ENCODE measurements at regions not wholly inside any gene's neighbourhood (a gene's known extent, or its start where the extent isn't known, plus 50 kb on each side); places are given as distances from the start of the nearest gene placed in this dataset.

- no peak overlapping the region for H3K27ac ChIP-seq (ENCODE audit: low read depth, low read length)
- H3K9me3 ChIP-seq (ENCODE audit: low read length) = no peaks in the 10 kb centered on the region
- no peak overlapping the region for H3K4me3 ChIP-seq (ENCODE audit: low read depth in 1 of 2, low read length in 2 of 2)
- H3K4me1 ChIP-seq (ENCODE audit: insufficient read depth, low read length) = no peaks in the 10 kb centered on the region
- H3K36me3 ChIP-seq (ENCODE audit: insufficient read depth, low read length) = no peaks in the 10 kb centered on the region
- H3K9ac ChIP-seq (ENCODE audit: low read length) = no peak overlapping the region
- H3K27me3 ChIP-seq (ENCODE audit: control insufficient read depth in 1 of 2, insufficient read depth in 2 of 2, low read length in 2 of 2) = no peaks in the 10 kb centered on the region
Observed at GRCh38 chr9:107794259-107794658, 304.7 kb upstream of the KLF4 start.

DNA sequence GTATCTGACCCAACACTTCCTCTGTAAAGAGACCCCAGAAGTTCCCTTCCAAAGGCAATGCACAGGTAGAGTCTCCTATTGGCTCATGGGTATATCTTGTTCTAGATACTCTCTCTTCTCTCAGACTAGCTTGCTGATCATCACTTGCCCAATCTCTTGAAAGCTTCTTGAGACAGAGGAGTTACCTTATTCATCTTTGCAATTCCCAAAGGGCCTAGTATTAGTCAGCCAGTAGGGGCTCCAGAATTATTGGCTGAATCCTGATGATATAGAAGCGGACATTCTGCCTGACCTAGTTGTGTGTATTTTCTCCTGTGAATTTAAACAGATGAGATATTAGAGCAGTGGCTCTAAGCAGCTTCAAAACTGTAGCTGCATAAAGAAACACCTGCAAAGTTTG lies 304.0 kb upstream of the KLF4 start:
- no peaks in the 10 kb centered on the region for H3K4me1 ChIP-seq (ENCODE audit: insufficient read depth, low read length)
- no peak overlapping the region for H3K9ac ChIP-seq (ENCODE audit: low read length)
- no peak overlapping the region for H3K27ac ChIP-seq (ENCODE audit: low read depth, low read length)
- H3K9me3 ChIP-seq (ENCODE audit: low read length) = no peaks in the 10 kb centered on the region
- H3K27me3 ChIP-seq (ENCODE audit: control insufficient read depth in 1 of 2, insufficient read depth in 2 of 2, low read length in 2 of 2) = no peaks in the 10 kb centered on the region
- H3K4me3 ChIP-seq (ENCODE audit: low read depth in 1 of 2, low read length in 2 of 2) = no peak overlapping the region
- H3K36me3 ChIP-seq (ENCODE audit: insufficient read depth, low read length) = no peaks in the 10 kb centered on the region

- Histone ChIP-seq H3K36me3 (ENCODE audit: insufficient read depth, low read length) (no peaks in the 10 kb centered on the region), H3K27me3 (ENCODE audit: control insufficient read depth in 1 of 2, insufficient read depth in 2 of 2, low read length in 2 of 2) (no peaks in the 10 kb centered on the region), H3K9me3 (ENCODE audit: low read length) (no peaks in the 10 kb centered on the region), H3K4me1 (ENCODE audit: insufficient read depth, low read length) (no peaks in the 10 kb centered on the region), H3K4me3 (ENCODE audit: low read depth in 1 of 2, low read length in 2 of 2) (no peak overlapping the region), H3K9ac (ENCODE audit: low read length) (no peak overlapping the region), H3K27ac (ENCODE audit: low read depth, low read length) (no peak overlapping the region)
Observed at GRCh38 chr9:107792596-107792995, 303.0 kb upstream of the KLF4 start.

DNA sequence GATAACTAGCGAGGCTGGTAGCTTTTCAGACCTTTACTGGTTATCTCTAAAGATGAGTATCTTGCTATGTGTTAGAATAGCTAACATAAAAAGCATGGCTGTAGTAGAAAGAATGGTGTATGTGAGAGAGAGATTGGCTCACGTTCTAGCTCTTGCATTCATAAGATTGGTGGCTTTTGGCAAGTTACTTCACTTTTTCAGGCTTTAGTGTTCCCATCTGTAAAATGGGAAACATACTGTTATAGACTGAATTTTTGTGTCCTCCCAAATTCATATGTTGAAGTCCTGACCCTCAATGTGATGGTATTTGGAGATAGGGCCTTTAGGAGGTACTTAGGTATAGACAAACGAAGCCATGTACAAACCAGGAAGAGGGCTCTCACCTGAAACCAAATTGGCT lies 302.4 kb upstream of the KLF4 start:
- Histone ChIP-seq H3K9ac (ENCODE audit: low read length) (no peak overlapping the region), H3K4me3 (ENCODE audit: low read depth in 1 of 2, low read length in 2 of 2) (no peak overlapping the region), H3K36me3 (ENCODE audit: insufficient read depth, low read length) (no peaks in the 10 kb centered on the region), H3K9me3 (ENCODE audit: low read length) (no peaks in the 10 kb centered on the region), H3K27me3 (ENCODE audit: control insufficient read depth in 1 of 2, insufficient read depth in 2 of 2, low read length in 2 of 2) (no peaks in the 10 kb centered on the region), H3K4me1 (ENCODE audit: insufficient read depth, low read length) (no peaks in the 10 kb centered on the region), H3K27ac (ENCODE audit: low read depth, low read length) (no peak overlapping the region)

DNA sequence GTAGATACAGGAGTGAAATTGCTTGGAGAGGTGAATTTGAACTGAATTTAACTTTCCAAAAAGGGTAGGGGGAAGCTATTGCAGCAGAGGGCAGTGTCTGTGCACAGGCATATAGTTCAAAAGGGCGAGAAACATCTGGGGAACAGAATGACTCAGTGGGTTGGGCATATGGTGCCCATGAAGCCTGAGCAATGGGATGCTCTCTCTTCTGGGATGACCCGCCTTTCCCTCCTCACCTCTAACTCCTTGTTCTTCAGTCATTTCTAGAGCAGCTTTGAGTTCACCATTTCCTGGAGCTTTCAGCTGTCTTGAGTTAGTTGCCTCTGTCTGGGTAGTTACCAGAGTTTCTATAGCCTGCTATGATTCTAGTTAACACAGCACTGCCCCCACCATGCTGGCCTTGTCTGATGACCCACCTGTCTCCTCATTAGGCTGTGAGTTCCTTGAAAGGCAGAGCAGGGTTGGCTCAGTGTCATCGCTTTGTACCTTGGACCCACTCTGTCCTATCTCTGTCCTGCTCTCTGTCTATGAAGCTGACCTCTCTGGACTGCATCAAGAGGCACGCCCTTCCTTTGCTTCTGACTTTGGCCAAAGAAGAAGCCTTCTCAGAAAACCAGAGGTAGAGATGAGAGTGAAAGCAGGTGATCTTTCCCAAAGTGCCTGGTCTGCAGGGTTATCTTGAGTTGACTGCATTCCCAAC lies 299.6 kb upstream of the KLF4 start:
- H3K4me3 ChIP-seq (ENCODE audit: low read depth in 1 of 2, low read length in 2 of 2) = no peak overlapping the region

GRCh38 chr9:107786561-107786960 lies 297.0 kb upstream of the KLF4 start:
- no peak overlapping the region for H3K4me3 ChIP-seq (ENCODE audit: low read depth in 1 of 2, low read length in 2 of 2)
- no peak overlapping the region for H3K27ac ChIP-seq (ENCODE audit: low read depth, low read length)

More for the DNA sequence above, 299.6 kb upstream of the KLF4 start:
- H3K9ac ChIP-seq (ENCODE audit: low read length) = no peak overlapping the region
- H3K27ac ChIP-seq (ENCODE audit: low read depth, low read length) = no peak overlapping the region
- H3K9me3 ChIP-seq (ENCODE audit: low read length) = no peaks in the 10 kb centered on the region
- no peaks in the 10 kb centered on the region for H3K36me3 ChIP-seq (ENCODE audit: insufficient read depth, low read length)
- no peaks in the 10 kb centered on the region for H3K27me3 ChIP-seq (ENCODE audit: control insufficient read depth in 1 of 2, insufficient read depth in 2 of 2, low read length in 2 of 2)
- no peaks in the 10 kb centered on the region for H3K4me1 ChIP-seq (ENCODE audit: insufficient read depth, low read length)

GRCh38 chr9:107784235-107784958 lies 294.8 kb upstream of the KLF4 start:
- no peaks in the 10 kb centered on the region for H3K4me1 ChIP-seq (ENCODE audit: insufficient read depth, low read length)
- no peaks in the 10 kb centered on the region for H3K36me3 ChIP-seq (ENCODE audit: insufficient read depth, low read length)
- H3K9ac ChIP-seq (ENCODE audit: low read length) = no peak overlapping the region
- no peak overlapping the region for H3K4me3 ChIP-seq (ENCODE audit: low read depth in 1 of 2, low read length in 2 of 2)
- no peaks in the 10 kb centered on the region for H3K27me3 ChIP-seq (ENCODE audit: control insufficient read depth in 1 of 2, insufficient read depth in 2 of 2, low read length in 2 of 2)
- no peak overlapping the region for H3K27ac ChIP-seq (ENCODE audit: low read depth, low read length)
- H3K9me3 ChIP-seq (ENCODE audit: low read length) = no peaks in the 10 kb centered on the region

More at GRCh38 chr9:107786561-107786960, 297.0 kb upstream of the KLF4 start:
- Histone ChIP-seq H3K27me3 (ENCODE audit: control insufficient read depth in 1 of 2, insufficient read depth in 2 of 2, low read length in 2 of 2) (no peaks in the 10 kb centered on the region), H3K36me3 (ENCODE audit: insufficient read depth, low read length) (no peaks in the 10 kb centered on the region), H3K9me3 (ENCODE audit: low read length) (no peaks in the 10 kb centered on the region), H3K4me1 (ENCODE audit: insufficient read depth, low read length) (no peaks in the 10 kb centered on the region), H3K9ac (ENCODE audit: low read length) (no peak overlapping the region)

DNA sequence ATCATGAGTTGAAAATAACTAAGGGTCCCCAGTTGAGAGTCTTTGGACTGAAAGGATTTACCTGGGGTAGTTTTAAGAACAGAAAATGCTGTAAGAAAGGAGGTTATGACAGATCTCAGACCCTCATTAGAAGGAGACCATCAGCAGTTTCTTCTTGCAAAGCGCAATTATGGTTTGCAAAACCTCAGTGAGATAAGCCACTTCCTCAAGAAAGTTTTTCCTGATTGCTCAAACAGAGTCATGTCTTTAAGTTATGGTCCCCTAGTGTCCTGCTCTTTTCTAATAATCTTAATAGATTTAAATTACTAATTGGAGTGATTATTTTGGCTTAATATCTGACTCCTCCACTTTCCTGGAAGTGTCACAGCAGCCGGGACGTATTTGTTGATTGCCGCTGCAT lies 293.2 kb upstream of the KLF4 start:
- H3K27ac ChIP-seq (ENCODE audit: low read depth, low read length) = no peak overlapping the region
- H3K36me3 ChIP-seq (ENCODE audit: insufficient read depth, low read length) = no peaks in the 10 kb centered on the region
- H3K9ac ChIP-seq (ENCODE audit: low read length) = no peak overlapping the region
- no peaks in the 10 kb centered on the region for H3K27me3 ChIP-seq (ENCODE audit: control insufficient read depth in 1 of 2, insufficient read depth in 2 of 2, low read length in 2 of 2)
- H3K4me3 ChIP-seq (ENCODE audit: low read depth in 1 of 2, low read length in 2 of 2) = no peak overlapping the region
- H3K4me1 ChIP-seq (ENCODE audit: insufficient read depth, low read length) = no peaks in the 10 kb centered on the region
- no peaks in the 10 kb centered on the region for H3K9me3 ChIP-seq (ENCODE audit: low read length)

DNA sequence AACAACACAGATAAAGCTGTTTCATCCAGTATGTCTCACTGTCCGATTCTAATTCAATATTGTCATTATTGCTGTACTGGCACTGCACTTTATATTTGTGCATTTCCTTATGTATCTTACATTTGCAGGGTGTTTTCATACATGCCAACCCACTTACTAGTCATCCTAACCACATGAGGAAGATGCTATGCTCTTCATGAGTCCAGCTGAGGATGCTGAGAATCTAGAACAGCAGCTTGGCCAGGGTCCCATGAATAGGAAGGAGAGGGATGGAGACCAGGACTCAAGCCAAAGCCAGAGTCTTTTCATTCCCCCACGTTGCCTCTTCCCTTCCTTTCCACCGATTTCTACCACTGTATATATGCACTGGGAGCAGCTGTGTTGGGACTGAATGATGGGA lies 292.8 kb upstream of the KLF4 start:
- H3K4me3 ChIP-seq (ENCODE audit: low read depth in 1 of 2, low read length in 2 of 2) = no peak overlapping the region
- H3K9me3 ChIP-seq (ENCODE audit: low read length) = no peaks in the 10 kb centered on the region
- no peaks in the 10 kb centered on the region for H3K36me3 ChIP-seq (ENCODE audit: insufficient read depth, low read length)
- no peaks in the 10 kb centered on the region for H3K27me3 ChIP-seq (ENCODE audit: control insufficient read depth in 1 of 2, insufficient read depth in 2 of 2, low read length in 2 of 2)
- H3K4me1 ChIP-seq (ENCODE audit: insufficient read depth, low read length) = no peaks in the 10 kb centered on the region
- no peak overlapping the region for H3K27ac ChIP-seq (ENCODE audit: low read depth, low read length)
- H3K9ac ChIP-seq (ENCODE audit: low read length) = no peak overlapping the region

DNA sequence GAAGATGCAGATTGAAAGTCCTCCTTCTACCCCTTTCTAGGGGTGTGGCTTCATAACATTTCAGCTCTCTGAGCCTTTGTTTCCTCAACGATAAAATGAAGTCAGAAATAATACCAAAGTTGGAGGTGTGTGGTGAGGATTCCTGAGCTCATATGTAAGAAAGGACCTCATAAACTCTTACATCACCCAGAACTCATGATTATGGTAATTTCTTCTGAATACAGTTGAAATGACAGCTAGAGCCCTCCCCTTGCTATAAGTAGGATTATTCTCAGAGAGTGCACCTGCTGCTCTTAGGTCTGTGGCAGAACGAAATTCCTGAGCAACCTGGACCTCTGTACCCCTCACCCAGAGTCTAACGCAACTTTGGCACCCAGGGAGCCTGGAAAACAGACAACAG lies 291.4 kb upstream of the KLF4 start:
- no peaks in the 10 kb centered on the region for H3K9me3 ChIP-seq (ENCODE audit: low read length)
- H3K4me1 ChIP-seq (ENCODE audit: insufficient read depth, low read length) = no peaks in the 10 kb centered on the region
- no peaks in the 10 kb centered on the region for H3K27me3 ChIP-seq (ENCODE audit: control insufficient read depth in 1 of 2, insufficient read depth in 2 of 2, low read length in 2 of 2)
- no peak overlapping the region for H3K4me3 ChIP-seq (ENCODE audit: low read depth in 1 of 2, low read length in 2 of 2)
- H3K27ac ChIP-seq (ENCODE audit: low read depth, low read length) = no peak overlapping the region
- no peaks in the 10 kb centered on the region for H3K36me3 ChIP-seq (ENCODE audit: insufficient read depth, low read length)
- H3K9ac ChIP-seq (ENCODE audit: low read length) = no peak overlapping the region

- no peaks in the 10 kb centered on the region for H3K36me3 ChIP-seq (ENCODE audit: insufficient read depth, low read length)
- H3K9me3 ChIP-seq (ENCODE audit: low read length) = no peaks in the 10 kb centered on the region
- no peak overlapping the region for H3K4me3 ChIP-seq (ENCODE audit: low read depth in 1 of 2, low read length in 2 of 2)
- no peak overlapping the region for H3K9ac ChIP-seq (ENCODE audit: low read length)
- H3K27me3 ChIP-seq (ENCODE audit: control insufficient read depth in 1 of 2, insufficient read depth in 2 of 2, low read length in 2 of 2) = no peaks in the 10 kb centered on the region
- no peaks in the 10 kb centered on the region for H3K4me1 ChIP-seq (ENCODE audit: insufficient read depth, low read length)
- no peak overlapping the region for H3K27ac ChIP-seq (ENCODE audit: low read depth, low read length)
Observed at GRCh38 chr9:107779731-107780130, 290.2 kb upstream of the KLF4 start.

DNA sequence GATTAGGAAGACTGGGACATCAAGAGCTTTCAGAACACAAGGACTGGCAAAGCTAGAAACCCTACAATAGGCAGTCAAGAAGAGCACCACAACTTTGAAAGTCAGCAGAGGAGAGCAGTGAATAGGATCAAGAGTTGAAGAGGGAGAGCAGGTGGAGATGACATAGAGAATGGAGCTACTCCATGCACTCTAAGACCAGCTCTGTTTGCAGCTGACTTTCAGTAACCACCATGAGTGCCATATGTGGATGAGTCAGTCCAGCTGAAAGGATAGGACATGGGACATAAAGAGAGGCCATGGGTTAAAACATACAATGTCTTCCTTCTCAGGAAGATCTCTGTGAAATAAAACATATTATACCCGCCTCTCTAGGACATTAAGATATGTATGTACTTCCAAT lies 289.1 kb upstream of the KLF4 start:
- H3K27ac ChIP-seq (ENCODE audit: low read depth, low read length) = no peak overlapping the region
- no peak overlapping the region for H3K4me3 ChIP-seq (ENCODE audit: low read depth in 1 of 2, low read length in 2 of 2)
- H3K27me3 ChIP-seq (ENCODE audit: control insufficient read depth in 1 of 2, insufficient read depth in 2 of 2, low read length in 2 of 2) = no peaks in the 10 kb centered on the region
- H3K9ac ChIP-seq (ENCODE audit: low read length) = no peak overlapping the region
- no peaks in the 10 kb centered on the region for H3K9me3 ChIP-seq (ENCODE audit: low read length)
- no peaks in the 10 kb centered on the region for H3K4me1 ChIP-seq (ENCODE audit: insufficient read depth, low read length)
- no peaks in the 10 kb centered on the region for H3K36me3 ChIP-seq (ENCODE audit: insufficient read depth, low read length)

All from muscle layer of colon (tissue), 2 donors.